Fibroblast of skin of abdomen (primary cell): ENCODE measurements at regions not wholly inside any gene's neighbourhood (a gene's known extent, or its start where the extent isn't known, plus 50 kb on each side); places are given as distances from the start of the nearest gene placed in this dataset.
"Not testable (repeated sequence)": the region's sequence is repeated elsewhere in the genome, so short reads cannot be mapped to it uniquely, and the experiment has no call there.

Experiments
- DNase-seq: peaks from one replicate; pipeline ENCODE4 v3.0.0-alpha.2; 2013

GRCh38 chr5:117604845-117605244 is 1030.2 kb upstream of the SEMA6A start:
- no peak for DNase-seq

GRCh38 chr5:117599811-117600210 is 1025.2 kb upstream of the SEMA6A start:
- not testable (repeated sequence) for DNase-seq

DNA sequence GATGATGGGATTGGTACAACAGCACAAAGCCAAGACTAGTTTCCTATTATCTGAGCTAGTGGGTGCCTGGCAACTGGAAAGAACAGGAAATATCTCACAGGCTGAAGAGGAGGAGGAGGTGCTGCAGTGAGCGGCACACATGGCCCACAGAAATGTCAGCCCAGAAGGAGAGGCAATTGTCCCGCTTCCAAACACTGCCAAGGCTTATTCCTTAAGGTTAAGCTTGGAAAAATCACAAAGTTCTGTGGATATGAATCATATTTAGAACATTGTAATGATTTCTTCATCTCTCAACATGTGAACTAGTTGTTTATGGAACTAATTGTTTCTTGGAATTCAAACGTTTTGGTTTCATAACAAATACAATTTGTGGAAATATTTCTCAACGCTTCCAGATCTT is 1019.5 kb upstream of the SEMA6A start:
- DNase-seq, result peak; percentile 54

DNA sequence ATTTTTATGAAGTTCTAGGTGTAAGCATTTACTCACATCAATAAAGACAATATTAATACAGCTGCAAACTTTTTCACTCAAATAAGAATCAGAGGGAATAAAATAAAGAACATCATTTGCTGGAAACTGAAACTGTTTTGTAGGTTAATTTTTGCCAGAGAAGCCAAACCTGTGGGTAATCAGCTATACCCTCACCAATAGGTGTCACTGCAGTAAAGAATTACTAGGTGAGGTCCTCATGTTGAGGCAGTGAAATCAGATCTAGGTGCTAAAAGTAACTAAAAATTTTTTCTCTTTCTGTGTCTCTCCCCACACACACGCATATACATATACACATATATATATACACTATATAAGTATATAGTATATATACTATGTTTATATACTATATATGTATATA is 1016.3 kb upstream of the SEMA6A start:
- DNase-seq, result peak; percentile 24

GRCh38 chr5:117588611-117589010 is 1014.0 kb upstream of the SEMA6A start:
- peak; percentile 16 for DNase-seq

DNA sequence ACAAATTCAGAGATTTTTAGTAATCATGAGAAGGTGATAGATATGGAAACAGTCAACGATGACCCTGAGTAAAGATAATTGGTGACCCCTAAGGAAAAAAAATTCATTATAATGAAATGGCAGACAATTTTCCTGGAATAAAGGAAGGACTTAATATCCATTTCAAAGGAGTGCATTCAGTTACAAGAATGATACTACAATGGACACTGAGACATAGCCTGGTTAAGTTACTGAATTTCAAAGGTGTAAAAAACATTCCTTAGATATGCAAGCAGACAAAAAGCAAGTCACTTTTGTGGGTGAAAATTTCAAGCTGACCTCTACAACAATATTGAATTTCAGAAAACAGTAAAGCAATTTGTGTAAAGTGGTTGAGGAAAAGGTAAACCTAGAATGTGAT is 1012.5 kb upstream of the SEMA6A start:
- DNase-seq, result no peak

DNA sequence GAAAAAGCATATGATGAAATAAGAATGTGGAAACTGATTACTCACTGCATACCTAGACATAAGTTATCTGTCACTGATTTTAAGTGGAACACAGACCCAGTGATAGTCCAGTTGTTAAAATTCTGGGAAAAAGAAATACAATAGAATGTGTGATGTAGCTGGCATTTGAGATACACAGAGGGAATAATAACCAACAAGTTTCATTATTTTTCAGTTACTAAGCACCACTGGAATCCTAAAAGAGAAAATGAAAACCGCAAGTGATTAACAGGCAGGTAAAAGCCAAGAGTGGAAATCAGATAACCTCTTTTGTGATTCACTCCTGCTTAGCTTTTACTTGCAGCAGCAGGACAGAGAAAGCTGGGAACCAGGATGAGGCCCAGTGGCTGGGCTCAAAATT is 994.0 kb upstream of the SEMA6A start:
- no peak for DNase-seq

- DNase-seq, result no peak
These were observed 993.5 kb upstream of the SEMA6A start for GRCh38 chr5:117568126-117568525.

DNA sequence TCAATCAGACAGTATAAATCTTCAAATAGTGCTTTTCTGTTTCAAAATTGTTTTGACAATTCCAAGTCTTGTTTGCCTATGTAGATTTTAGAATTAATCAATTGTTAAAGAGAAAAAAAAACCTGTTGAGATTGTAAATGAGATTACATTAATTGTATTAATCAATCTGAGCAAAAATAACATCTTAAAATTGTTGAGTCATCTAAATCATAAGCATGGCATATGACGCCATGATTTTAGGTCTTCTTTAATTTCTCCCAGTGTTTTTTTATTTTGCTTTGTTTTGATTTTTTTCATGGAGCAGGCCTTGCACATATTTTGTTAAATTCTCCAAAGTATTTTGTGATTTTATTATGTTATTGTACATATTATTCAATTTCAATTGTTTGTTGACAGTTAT is 988.0 kb upstream of the SEMA6A start:
- no peak for DNase-seq

- DNase-seq, result no peak
These were observed 986.9 kb upstream of the SEMA6A start for GRCh38 chr5:117561531-117561930.

GRCh38 chr5:117559005-117559844 is 984.6 kb upstream of the SEMA6A start:
- DNase-seq, result no peak

GRCh38 chr5:117551236-117551635 is 976.6 kb upstream of the SEMA6A start:
- DNase-seq, result no peak

DNA sequence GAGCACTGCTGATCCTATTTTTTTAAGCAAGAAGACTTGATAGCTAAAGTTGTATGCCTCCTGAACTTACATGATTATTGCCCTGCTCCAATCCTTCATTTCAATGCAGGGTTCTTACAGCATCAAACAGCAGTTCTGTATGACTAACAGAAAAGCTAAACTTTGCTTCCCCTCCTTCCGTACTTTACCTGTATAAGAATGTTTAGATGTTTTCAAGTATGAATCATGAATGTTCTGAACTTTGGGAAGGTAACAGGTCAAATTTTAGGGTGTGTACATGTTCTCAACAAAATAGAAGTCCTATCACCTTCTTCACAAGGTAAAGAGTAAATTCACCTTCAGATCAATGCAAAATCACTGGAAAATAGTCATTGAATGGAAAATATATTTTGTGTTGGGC is 972.6 kb upstream of the SEMA6A start:
- DNase-seq, result no peak

DNA sequence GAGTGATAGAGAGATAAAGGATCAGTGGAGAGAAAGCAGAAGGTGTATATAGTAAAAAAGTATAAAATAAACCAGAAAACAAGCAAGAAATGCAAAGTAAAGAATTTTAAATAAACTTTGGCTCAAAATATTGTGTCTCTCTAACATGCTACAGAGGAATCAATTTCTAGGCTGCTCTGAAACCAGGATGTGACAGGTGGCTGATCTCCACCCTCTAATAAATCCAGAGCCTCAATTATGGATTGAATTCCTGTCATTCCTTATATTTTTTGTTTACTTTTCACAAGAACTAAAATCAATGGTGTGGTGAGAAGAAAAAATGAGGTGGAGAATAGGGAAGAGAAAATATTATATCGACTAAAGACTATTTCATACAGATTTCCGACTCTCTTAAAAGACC is 965.1 kb upstream of the SEMA6A start:
- DNase-seq, result no peak

GRCh38 chr5:117533792-117534191 is 959.2 kb upstream of the SEMA6A start:
- DNase-seq, result no peak

- DNase-seq, result not testable (repeated sequence)
These were observed 958.5 kb upstream of the SEMA6A start for GRCh38 chr5:117533051-117533670.

DNA sequence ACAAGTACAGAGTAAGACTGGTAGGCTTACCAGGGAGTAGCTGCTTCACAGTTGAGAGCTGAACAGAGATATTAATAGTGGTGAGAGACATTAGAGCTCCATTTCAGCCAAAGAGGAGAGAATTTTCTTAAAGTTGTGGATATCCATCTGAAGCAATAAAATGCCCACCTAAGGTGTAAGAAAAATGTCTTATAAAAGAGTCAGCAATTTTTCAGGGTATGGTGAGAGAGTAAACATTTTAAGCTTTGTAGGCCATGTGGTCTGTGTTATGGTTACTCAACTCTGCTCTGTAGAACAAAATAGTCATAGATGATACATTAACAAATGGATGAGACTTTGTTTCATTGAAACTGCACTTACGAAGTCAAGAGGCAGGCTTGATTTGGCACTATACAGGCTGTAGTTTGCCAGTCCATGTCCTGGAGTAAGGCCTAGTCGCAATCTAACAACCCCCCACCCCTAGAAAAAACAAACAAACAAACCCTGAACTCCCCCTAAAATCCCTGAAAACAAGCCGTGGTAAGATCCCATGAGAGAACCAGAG is 945.4 kb upstream of the SEMA6A start:
- no peak for DNase-seq

GRCh38 chr5:117504305-117504704 is 929.7 kb upstream of the SEMA6A start:
- DNase-seq, result peak; percentile 23

DNA sequence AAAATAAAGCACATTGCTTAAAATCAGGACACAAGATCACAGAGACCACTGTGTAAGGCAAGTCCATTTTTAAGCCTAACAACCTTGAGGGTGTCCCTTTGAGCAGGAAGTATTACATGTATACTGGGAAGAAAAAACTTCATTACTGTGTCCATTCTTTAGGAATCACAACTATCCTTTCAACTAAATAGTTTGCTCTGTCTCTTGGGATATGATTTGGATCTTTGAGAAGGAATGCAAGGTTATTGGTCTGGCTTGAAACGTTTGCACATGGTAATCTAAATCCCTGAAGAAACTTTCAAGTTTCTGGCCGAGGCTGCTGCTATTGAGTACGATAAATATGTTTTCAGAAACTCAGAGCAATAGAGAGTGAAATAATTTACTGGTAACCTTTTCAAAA is 923.0 kb upstream of the SEMA6A start:
- DNase-seq, result no peak

DNA sequence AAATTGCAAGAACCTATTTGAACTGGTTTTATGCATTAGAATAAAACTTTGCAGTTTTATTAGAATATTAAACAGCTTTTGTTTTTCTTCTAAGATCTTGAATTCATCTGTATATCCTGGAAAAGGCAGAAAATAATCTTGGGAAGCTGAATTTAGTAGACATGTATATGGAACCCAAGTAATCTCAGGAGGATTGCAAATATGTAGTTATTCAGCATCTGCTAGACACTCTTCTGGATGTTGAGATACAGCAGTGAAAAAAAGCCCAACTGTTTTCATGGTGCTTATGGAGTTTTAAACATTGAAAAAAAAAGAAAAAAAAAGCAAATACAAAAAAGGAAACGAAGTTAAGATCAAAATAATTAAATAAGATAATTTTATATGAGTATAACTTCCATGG is 922.2 kb upstream of the SEMA6A start:
- no peak for DNase-seq

DNA sequence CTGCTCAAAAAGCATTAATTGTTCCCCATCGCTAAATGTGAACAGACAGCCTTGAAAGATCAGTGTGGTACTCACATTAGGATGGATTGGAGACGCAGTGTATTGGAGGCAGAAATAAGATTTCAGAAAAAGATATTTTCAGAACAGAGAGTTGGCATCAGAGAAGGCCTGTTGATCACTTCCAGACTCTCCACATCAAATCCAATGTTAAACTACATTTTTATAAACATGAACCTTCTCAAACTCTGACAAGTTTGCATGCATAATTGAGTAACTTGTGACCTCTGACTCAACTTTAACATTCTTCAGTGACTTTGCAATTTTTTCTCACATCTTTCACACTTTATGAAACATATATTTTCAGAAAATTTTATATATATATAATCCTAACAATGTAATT is 919.6 kb upstream of the SEMA6A start:
- DNase-seq, result no peak

DNA sequence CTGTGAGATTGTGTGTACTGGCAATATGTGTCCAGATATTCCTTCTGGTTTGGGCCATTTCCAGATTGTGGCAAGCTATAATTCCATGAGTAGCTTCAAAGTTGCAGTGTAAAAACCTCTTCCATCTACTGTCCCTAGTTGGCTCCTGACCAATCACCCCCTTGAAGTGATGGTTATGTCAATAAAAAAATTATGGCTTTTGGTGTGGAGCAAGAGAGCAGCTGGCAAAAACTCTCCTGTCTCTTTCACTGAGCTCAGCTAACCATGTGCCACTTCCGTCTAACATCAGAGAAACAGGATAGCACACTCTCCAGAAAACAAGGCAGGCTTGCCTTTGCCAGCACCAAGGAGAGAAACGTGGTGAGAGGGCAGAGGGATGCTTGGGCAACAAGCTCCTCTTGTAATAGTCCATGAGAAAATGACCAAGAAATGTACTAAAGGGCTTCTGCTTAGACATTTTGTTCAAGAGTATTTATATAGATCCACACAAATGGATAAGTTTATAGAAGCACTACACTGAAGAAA is 914.4 kb upstream of the SEMA6A start:
- DNase-seq, result no peak

DNA sequence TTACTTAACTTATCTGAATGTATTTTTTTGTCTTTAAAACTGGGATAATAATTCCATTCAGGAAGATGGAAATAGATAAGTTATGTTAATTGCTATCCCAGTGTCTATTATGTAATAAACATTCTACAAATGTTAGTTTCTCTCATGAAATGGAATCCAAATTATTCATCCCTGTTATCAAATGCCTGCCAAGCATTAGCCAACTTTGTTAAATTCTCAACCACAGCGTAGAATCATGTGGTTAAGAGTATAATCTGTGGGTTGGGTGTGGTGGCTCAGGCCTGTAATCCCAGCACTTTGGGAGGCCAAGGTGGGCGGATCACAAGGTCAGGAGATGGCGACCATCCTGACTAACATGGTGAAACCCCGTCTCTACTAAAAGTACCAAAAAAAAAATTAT is 912.9 kb upstream of the SEMA6A start:
- DNase-seq, result no peak

DNA sequence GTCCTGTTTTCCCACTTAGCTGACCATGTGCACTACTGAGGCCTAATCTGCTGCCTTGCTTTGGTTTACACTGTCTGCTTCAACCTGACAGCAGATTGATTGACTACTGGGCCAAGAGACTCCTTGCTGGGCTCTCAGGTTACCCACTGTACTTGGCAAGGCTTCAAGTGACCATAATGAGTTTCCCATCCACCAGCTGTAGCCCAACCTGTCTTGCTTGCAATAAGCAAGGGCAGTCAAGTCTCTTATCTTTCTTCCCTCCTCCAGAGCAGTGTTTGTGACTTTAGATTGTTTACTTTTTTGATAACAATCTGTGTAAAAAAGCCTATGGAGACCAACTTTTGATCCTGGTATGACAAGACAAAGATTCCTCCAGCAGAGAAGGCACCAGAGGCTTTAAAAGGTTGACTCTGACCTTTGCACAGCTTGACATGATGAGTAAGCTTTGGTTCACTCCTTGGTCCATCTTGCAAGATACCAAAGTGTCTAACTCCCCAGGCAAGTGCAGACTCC is 912.3 kb upstream of the SEMA6A start:
- no peak for DNase-seq
